Activated T-helper 2 cell treated with anti-CD3 and anti-CD28 coated beads, Interferon-gamma antibody, Interleukin-2, Interleukin-4, amounts not matched to agents 10 μg/mL and 5 μg/mL and 100 μg/mL, durations not matched to agents 14 hours and 24 hours and 36 hours (primary cell): ENCODE measurements at regions not wholly inside any gene's neighbourhood (a gene's known extent, or its start where the extent isn't known, plus 50 kb on each side); places are given as distances from the start of the nearest gene placed in this dataset.
"Not testable (repeated sequence)": the region's sequence is repeated elsewhere in the genome, so short reads cannot be mapped to it uniquely, and the experiment has no call there.

Experiments
- DNase-seq: peaks from one replicate; pipeline ENCODE4 v3.0.0; 2021; ENCODE audit warnings: low spot score
- H3K27ac Mint-ChIP-seq: one replicate; pipeline ENCODE4 v1.8.0; 2021; ENCODE audit warnings: mixed read lengths
- H3K27me3 Mint-ChIP-seq: one replicate; pipeline ENCODE4 v1.8.0; 2021; ENCODE audit warnings: low read depth, mixed read lengths
- H3K36me3 Mint-ChIP-seq: one replicate; pipeline ENCODE4 v1.8.0; 2021; ENCODE audit warnings: low read depth, mixed read lengths
- H3K4me1 Mint-ChIP-seq: one replicate; pipeline ENCODE4 v1.8.0; 2021; ENCODE audit warnings: low read depth, mixed read lengths
- H3K4me3 Mint-ChIP-seq: one replicate; pipeline ENCODE4 v1.8.0; 2021; ENCODE audit warnings: low read depth, mild to moderate bottlenecking, moderate library complexity, mixed read lengths
- H3K9me3 Mint-ChIP-seq: one replicate; pipeline ENCODE4 v1.8.0; 2021; ENCODE audit warnings: mixed read lengths
- intact Hi-C: fragments of 100-400 bp; cut with micrococcal nuclease; formaldehyde crosslinking; loops from one replicate; pipeline ENCODE4 v1.15.1; 2023

GRCh38 chr13:109998684-109999533, 212.5 kb upstream of the IRS2 start:
- Mint-ChIP-seq H3K27me3 (no peaks in the 10 kb centered on the region), H3K4me1 (no peaks in the 10 kb centered on the region), H3K4me3 (no peak overlapping the region), H3K36me3 (no peaks in the 10 kb centered on the region), H3K9me3 (no peaks in the 10 kb centered on the region), H3K27ac (no peak overlapping the region)
- intact Hi-C loops: no loop called here
- no peak for DNase-seq

GRCh38 chr13:109998037-109998436, 211.7 kb upstream of the IRS2 start:
- intact Hi-C loops: no loop called here
- Mint-ChIP-seq H3K4me1 (no peaks in the 10 kb centered on the region), H3K9me3 (no peaks in the 10 kb centered on the region), H3K4me3 (no peak overlapping the region), H3K36me3 (no peaks in the 10 kb centered on the region), H3K27me3 (no peaks in the 10 kb centered on the region), H3K27ac (no peak overlapping the region)
- DNase-seq: no peak

GRCh38 chr13:109997056-109997595, 210.7 kb upstream of the IRS2 start:
- H3K4me3 Mint-ChIP-seq, H3K4me1 Mint-ChIP-seq, intact Hi-C loops, H3K27me3 Mint-ChIP-seq, H3K27ac Mint-ChIP-seq, DNase-seq, H3K9me3 Mint-ChIP-seq, H3K36me3 Mint-ChIP-seq: not testable (repeated sequence)

GRCh38 chr13:109996404-109996960, 210.1 kb upstream of the IRS2 start:
- Mint-ChIP-seq H3K27ac (no peak overlapping the region), H3K4me3 (no peak overlapping the region), H3K9me3 (no peaks in the 10 kb centered on the region), H3K36me3 (no peaks in the 10 kb centered on the region), H3K27me3 (no peaks in the 10 kb centered on the region), H3K4me1 (no peaks in the 10 kb centered on the region)
- no peak for DNase-seq
- intact Hi-C loops: no loop called here

- DNase-seq: no peak
- no peaks in the 10 kb centered on the region for H3K4me1 Mint-ChIP-seq
- no peaks in the 10 kb centered on the region for H3K9me3 Mint-ChIP-seq
- H3K27me3 Mint-ChIP-seq: no peaks in the 10 kb centered on the region
- H3K36me3 Mint-ChIP-seq: no peaks in the 10 kb centered on the region
- intact Hi-C loops: no loop called here
- no peak overlapping the region for H3K27ac Mint-ChIP-seq
- H3K4me3 Mint-ChIP-seq: no peak overlapping the region
Observed at GRCh38 chr13:109995578-109995977, 209.2 kb upstream of the IRS2 start.

GRCh38 chr13:109990296-109990695, 203.9 kb upstream of the IRS2 start:
- no peak overlapping the region for H3K27ac Mint-ChIP-seq

GRCh38 chr13:109989686-109990085, 203.3 kb upstream of the IRS2 start:
- Mint-ChIP-seq H3K36me3 (no peaks in the 10 kb centered on the region), H3K4me3 (no peak overlapping the region), H3K27ac (no peak overlapping the region), H3K27me3 (no peaks in the 10 kb centered on the region), H3K4me1 (no peaks in the 10 kb centered on the region), H3K9me3 (no peaks in the 10 kb centered on the region)
- DNase-seq: no peak
- intact Hi-C loops: no loop called here

More at GRCh38 chr13:109990296-109990695, 203.9 kb upstream of the IRS2 start:
- DNase-seq: no peak
- no peaks in the 10 kb centered on the region for H3K4me1 Mint-ChIP-seq
- intact Hi-C loops: no loop called here
- no peaks in the 10 kb centered on the region for H3K9me3 Mint-ChIP-seq
- no peaks in the 10 kb centered on the region for H3K27me3 Mint-ChIP-seq
- H3K36me3 Mint-ChIP-seq: no peaks in the 10 kb centered on the region
- H3K4me3 Mint-ChIP-seq: no peak overlapping the region

- no peak overlapping the region for H3K4me3 Mint-ChIP-seq
- intact Hi-C loops: no loop called here
Observed at GRCh38 chr13:109989155-109989554, 202.8 kb upstream of the IRS2 start.

GRCh38 chr13:109986851-109987250, 200.5 kb upstream of the IRS2 start:
- no peak for DNase-seq
- Mint-ChIP-seq H3K4me3 (no peak overlapping the region), H3K27me3 (no peaks in the 10 kb centered on the region), H3K27ac (no peak overlapping the region), H3K36me3 (no peaks in the 10 kb centered on the region), H3K9me3 (no peaks in the 10 kb centered on the region), H3K4me1 (no peaks in the 10 kb centered on the region)
- intact Hi-C loops: no loop called here

More at GRCh38 chr13:109989155-109989554, 202.8 kb upstream of the IRS2 start:
- Mint-ChIP-seq H3K4me1 (no peaks in the 10 kb centered on the region), H3K9me3 (no peaks in the 10 kb centered on the region), H3K27ac (no peak overlapping the region), H3K36me3 (no peaks in the 10 kb centered on the region), H3K27me3 (no peaks in the 10 kb centered on the region)
- DNase-seq: no peak

- Mint-ChIP-seq H3K36me3 (no peaks in the 10 kb centered on the region), H3K4me1 (no peaks in the 10 kb centered on the region), H3K27ac (no peak overlapping the region), H3K9me3 (no peaks in the 10 kb centered on the region), H3K27me3 (no peaks in the 10 kb centered on the region), H3K4me3 (no peak overlapping the region)
- no peak for DNase-seq
- intact Hi-C loops: no loop called here
Observed at GRCh38 chr13:109985871-109986450, 199.6 kb upstream of the IRS2 start.

- intact Hi-C loops: no loop called here
- Mint-ChIP-seq H3K27me3 (no peaks in the 10 kb centered on the region), H3K27ac (no peak overlapping the region), H3K9me3 (no peaks in the 10 kb centered on the region), H3K4me1 (no peaks in the 10 kb centered on the region), H3K4me3 (no peak overlapping the region), H3K36me3 (no peaks in the 10 kb centered on the region)
- no peak for DNase-seq
Observed at GRCh38 chr13:109983447-109983846, 197.1 kb upstream of the IRS2 start.

GRCh38 chr13:109981000-109981399, 194.6 kb upstream of the IRS2 start:
- H3K4me3 Mint-ChIP-seq: no peak overlapping the region
- DNase-seq: no peak
- no peaks in the 10 kb centered on the region for H3K4me1 Mint-ChIP-seq
- H3K27ac Mint-ChIP-seq: no peak overlapping the region
- H3K9me3 Mint-ChIP-seq: no peaks in the 10 kb centered on the region
- intact Hi-C loops: no loop called here
- H3K36me3 Mint-ChIP-seq: no peaks in the 10 kb centered on the region
- no peaks in the 10 kb centered on the region for H3K27me3 Mint-ChIP-seq

GRCh38 chr13:109979676-109980075, 193.3 kb upstream of the IRS2 start:
- DNase-seq, H3K27me3 Mint-ChIP-seq, H3K4me1 Mint-ChIP-seq, H3K27ac Mint-ChIP-seq, H3K36me3 Mint-ChIP-seq, H3K9me3 Mint-ChIP-seq, H3K4me3 Mint-ChIP-seq, intact Hi-C loops: not testable (repeated sequence)
